GM12878 (cell line): ENCODE measurements at regions not wholly inside any gene's neighbourhood (a gene's known extent, or its start where the extent isn't known, plus 50 kb on each side); places are given as distances from the start of the nearest gene placed in this dataset.

Experiments used
- ATAC-seq: fragments of 200-7000 bp; cut with Tn5 transposase; 3 replicates; pipeline ENCODE4 v1.9.1; 2020; ENCODE audit warnings: mild to moderate bottlenecking, moderate library complexity
- BruUV-seq: library from RNA; stranded (reverse); fragments of 400-500 nt; replicated peaks from 2 replicates; lab custom pipeline; 2021; lab: Mats Ljungman, UMichigan
- CTCF ChIA-PET: fragments of 300-600 bp; sonication (Branson Sonifier 250); formaldehyde crosslinking; extraction: SDS; loops from one replicate; lab custom pipeline; 2021; ENCODE audit warnings: inconsistent platforms; lab: Yijun Ruan, JAX
- POLR2A ChIA-PET: fragments of 350-600 bp; formaldehyde crosslinking; extraction: SDS; loops from one replicate; lab custom pipeline; 2021; ENCODE audit warnings: inconsistent platforms; lab: Charles Lee
- RAD21 ChIA-PET: fragments of 300-600 bp; sonication (Branson Sonifier 250); formaldehyde crosslinking; loops from one replicate; lab custom pipeline; 2023; ENCODE audit warnings: antibody characterized with exemption; ENCODE audit not compliant: unreplicated experiment; lab: Charles Lee
- SMC1A ChIA-PET: fragments of 300-600 bp; sonication (Branson Sonifier 250); formaldehyde crosslinking; loops from one replicate; lab custom pipeline; 2023; ENCODE audit not compliant: unreplicated experiment, uncharacterized antibody; lab: Charles Lee
- DNase-seq: peaks from one replicate; pipeline ENCODE4 v3.0.0-alpha.2; 2011; ENCODE audit warnings: low read depth, low spot score
- FAIRE-seq: peaks from 3 replicates; lab custom pipeline; 2011; peaks lifted over from hg19 to GRCh38; lab: Jason Lieb, UNC
- H2AFZ ChIP-seq: 2 replicates; pipeline ENCODE4 v1.6.0; 2011; ENCODE audit warnings: low read depth, low read length, control low read depth; ENCODE audit not compliant: control insufficient read depth
- H3K27ac ChIP-seq: 2 replicates; pipeline ENCODE4 v1.5.1; 2011; ENCODE audit warnings: control low read depth; ENCODE audit not compliant: control insufficient read depth, insufficient read depth
- H3K27me3 ChIP-seq, 2 experiments: replicated peaks in 1 of 2; 2 replicates each; pipeline versions ENCODE4 v1.6.0 to v1.6.1; 2011; ENCODE audit warnings: low read length in 1 of 2; ENCODE audit not compliant: control insufficient read depth in 2 of 2, insufficient read depth in 2 of 2
- H3K36me3 ChIP-seq, 2 experiments: 2 replicates each; pipeline ENCODE4 v1.5.1; 2011; ENCODE audit warnings: low read length in 1 of 2; ENCODE audit not compliant: control insufficient read depth in 2 of 2, insufficient read depth in 2 of 2
- H3K4me1 ChIP-seq: 2 replicates; pipeline ENCODE4 v1.6.1; 2011; ENCODE audit warnings: mild to moderate bottlenecking, low read length, moderate library complexity, mixed read lengths; ENCODE audit not compliant: control insufficient read depth, insufficient read depth
- H3K4me2 ChIP-seq: 2 replicates; pipeline ENCODE4 v1.6.0; 2011; ENCODE audit warnings: control low read depth; ENCODE audit not compliant: control insufficient read depth, insufficient read depth
- H3K4me3 ChIP-seq: fragments of 200-600 bp; sonication (generic); 2 replicates; pipeline ENCODE4 v1.5.1; 2016
- H3K79me2 ChIP-seq: 2 replicates; pipeline ENCODE4 v1.6.0; 2011; ENCODE audit warnings: low read length; ENCODE audit not compliant: control insufficient read depth, insufficient read depth
- H3K9ac ChIP-seq: 2 replicates; pipeline ENCODE4 v1.8.0; 2011; ENCODE audit warnings: low read length, control low read depth, mixed read lengths; ENCODE audit not compliant: control insufficient read depth, insufficient read depth
- H3K9me3 ChIP-seq: replicated peaks from 3 replicates; pipeline ENCODE4 v1.5.1; 2011; ENCODE audit warnings: mild to moderate bottlenecking, low read length; ENCODE audit not compliant: control insufficient read depth, insufficient read depth
- H4K20me1 ChIP-seq: 2 replicates; pipeline ENCODE4 v1.6.0; 2011; ENCODE audit not compliant: control insufficient read depth, insufficient read depth
- ASH2L ChIP-seq: fragments of 300-600, 200-600 bp; sonication (generic); IDR thresholded peaks from 2 replicates; pipeline ENCODE4 v1.6.1; 2017; ENCODE audit warnings: low read depth, mild to moderate bottlenecking, borderline replicate concordance
- EGR1 ChIP-seq, 2 experiments: IDR thresholded peaks; 1 replicate in 1 of 2; 2 replicates in 1 of 2; pipeline ENCODE4 v1.6.1; 2011 to 2012; ENCODE audit warnings: low read depth in 2 of 2, low read length in 2 of 2, borderline replicate concordance in 1 of 2, mild to moderate bottlenecking in 1 of 2, moderate library complexity in 1 of 2
- EP300 ChIP-seq, 2 experiments: fragments of 150-350 bp in 1 of 2; IDR thresholded peaks; 2 replicates each; pipeline ENCODE4 v1.6.1; 2011 to 2012; ENCODE audit warnings: low read depth in 2 of 2, low read length in 2 of 2, borderline replicate concordance in 1 of 2, improper control_type of control experiment in 1 of 2, inconsistent platforms in 1 of 2; ENCODE audit not compliant: control insufficient read depth in 1 of 2
- ESRRA ChIP-seq: IDR thresholded peaks from 2 replicates; pipeline ENCODE4 v1.6.1; 2012; ENCODE audit warnings: mild to moderate bottlenecking, low read length, improper control_type of control experiment
- MLLT1 ChIP-seq: fragments of 450-650 bp; IDR thresholded peaks from 2 replicates; pipeline ENCODE4 v1.6.1; 2016; ENCODE audit warnings: mild to moderate bottlenecking
- NR2C1 ChIP-seq: fragments of 450-650 bp; IDR thresholded peaks from 2 replicates; pipeline ENCODE4 v1.6.1; 2017; ENCODE audit warnings: antibody characterized with exemption, mild to moderate bottlenecking, moderate library complexity
- PAX8 ChIP-seq: fragments of 450-650 bp; IDR thresholded peaks from 2 replicates; pipeline ENCODE4 v1.6.1; 2017; ENCODE audit warnings: mild to moderate bottlenecking, moderate library complexity
- RAD21 ChIP-seq: IDR thresholded peaks from 2 replicates; pipeline ENCODE4 v1.6.1; 2011; ENCODE audit warnings: mild to moderate bottlenecking, low read depth, low read length, moderate library complexity; ENCODE audit not compliant: insufficient read depth
- RCOR1 ChIP-seq: conservative IDR thresholded peaks from 2 replicates; pipeline ENCODE4 v1.6.1; 2012; ENCODE audit warnings: low read depth, low read length, improper control_type of control experiment
- RUNX3 ChIP-seq: IDR thresholded peaks from 2 replicates; pipeline ENCODE4 v1.6.1; 2012; ENCODE audit warnings: low read length, inconsistent platforms
- WGBS: methylation state at CpG from one replicate; pipeline ENCODE4 v1.1.6; 2016; ENCODE audit warnings: low lambda C conversion rate; ENCODE audit not compliant: insufficient replicate concordance, insufficient coverage; ENCODE audit errors: missing lambda C conversion rate; 5-methylcytosine and 5-hydroxymethylcytosine counted together
- in situ Hi-C: fragments of 300-500 bp; cut with MboI; formaldehyde crosslinking; loops from 9 replicates; pipeline ENCODE4 v1.14.3; 2018; ENCODE audit warnings: mixed read lengths
- intact Hi-C: fragments of 100-400 bp; cut with micrococcal nuclease; formaldehyde crosslinking; loops from one replicate; pipeline ENCODE4 v1.14.2; 2022; ENCODE audit not compliant: unreplicated experiment

GRCh38 chr6:119768201-119768600 is 418.6 kb upstream of the MAN1A1 start:
- CTCF ChIA-PET, result no interaction called here
- POLR2A ChIA-PET, result no interaction called here
- RAD21 ChIA-PET, result no interaction called here
- ATAC-seq (no peak), DNase-seq (no peak), FAIRE-seq (no peak)
- Histone ChIP-seq H3K79me2 (no peaks in the 10 kb centered on the region), H3K9ac (no peak overlapping the region), H3K4me1 (no peaks in the 10 kb centered on the region), H3K4me3 (no peak overlapping the region), H3K36me3 (no peaks in the 10 kb centered on the region), H2AFZ (no peak overlapping the region), H3K27ac (no peak overlapping the region), H3K27me3 (no peaks in the 10 kb centered on the region), H4K20me1 (no peaks in the 10 kb centered on the region), H3K4me2 (no peak overlapping the region), H3K9me3 (no peaks in the 10 kb centered on the region)
- SMC1A ChIA-PET, result no interaction called here
- intact Hi-C loops, result no loop called here
- in situ Hi-C loops, result no loop called here
- no TSS peak for BruUV-seq
- no peak for TF ChIP-seq RCOR1
- TF ChIP-seq RUNX3, result peak; percentile 38
- TF ChIP-seq PAX8, result no peak
- 46% methylated on average over 5 of the region's 5 CpGs for WGBS

GRCh38 chr6:119764927-119765681 is 415.5 kb upstream of the MAN1A1 start:
- SMC1A ChIA-PET, result interaction anchor here (1.2 kb wide), 1 partner anchor 34 kb away, joined by 4 read pairs; no protein-coding TSS in a partner anchor
- FAIRE-seq, result no peak
- no peaks in the 10 kb centered on the region for H3K36me3 ChIP-seq

More at GRCh38 chr6:119764927-119765681, 415.5 kb upstream of the MAN1A1 start:
- intact Hi-C loops, result no loop called here
- POLR2A ChIA-PET, result no interaction called here
- Histone ChIP-seq H3K27me3 (no peaks in the 10 kb centered on the region), H3K9ac (no peak overlapping the region), H4K20me1 (no peaks in the 10 kb centered on the region), H3K4me3 (no peak overlapping the region), H3K4me1 (no peaks in the 10 kb centered on the region), H3K4me2 (no peak overlapping the region), H2AFZ (no peak overlapping the region), H3K9me3 (no peaks in the 10 kb centered on the region), H3K79me2 (no peaks in the 10 kb centered on the region), H3K27ac (no peak overlapping the region)
- in situ Hi-C loops, result no loop called here
- no peak for TF ChIP-seq RAD21
- no peak for TF ChIP-seq MLLT1
- no peak for TF ChIP-seq ASH2L
- TF ChIP-seq NR2C1, result no peak
- TF ChIP-seq EP300 (IDR thresholded peaks at IDR 0.05; ENCODE audit: borderline replicate concordance in 1 of 2, control insufficient read depth in 1 of 2, low read depth in 2 of 2, low read length in 2 of 2), result no peak
- no peak for TF ChIP-seq ESRRA
- no peak for TF ChIP-seq EGR1 (IDR thresholded peaks at IDR 0.05; ENCODE audit: borderline replicate concordance in 1 of 2, low read depth in 2 of 2, low read length in 2 of 2)
- RAD21 ChIA-PET, result no interaction called here
- ATAC-seq (no peak), DNase-seq (no peak)
- CTCF ChIA-PET, result no interaction called here
- WGBS, result 30% methylated on average over 7 of the region's 7 CpGs
- no TSS peak for BruUV-seq
